HUES64 (cell line): ENCODE measurements at regions not wholly inside any gene's neighbourhood (a gene's known extent, or its start where the extent isn't known, plus 50 kb on each side); places are given as distances from the start of the nearest gene placed in this dataset.

Experiments
- H3K27ac ChIP-seq: 2 replicates; pipeline ENCODE4 v1.7.0; 2013; ENCODE audit warnings: low read depth, low read length, inconsistent platforms
- H3K27me3 ChIP-seq: 2 replicates; pipeline ENCODE4 v1.6.1; 2013; ENCODE audit warnings: mild to moderate bottlenecking, low read length; ENCODE audit not compliant: insufficient read depth
- H3K36me3 ChIP-seq: 2 replicates; pipeline ENCODE4 v1.6.1; 2013; ENCODE audit warnings: mild to moderate bottlenecking, low read length; ENCODE audit not compliant: insufficient read depth
- H3K4me1 ChIP-seq: 2 replicates; pipeline ENCODE4 v1.6.1; 2013; ENCODE audit warnings: mild to moderate bottlenecking, low read length, moderate library complexity; ENCODE audit not compliant: insufficient read depth
- H3K4me3 ChIP-seq: 2 replicates; pipeline ENCODE4 v1.5.1; 2013; ENCODE audit warnings: mild to moderate bottlenecking, low read length, moderate library complexity
- H3K9ac ChIP-seq: 2 replicates; pipeline ENCODE4 v1.6.1; 2013; ENCODE audit warnings: mild to moderate bottlenecking, low read depth, low read length
- H3K9me3 ChIP-seq: 2 replicates; pipeline ENCODE4 v1.6.1; 2013; ENCODE audit warnings: low read depth, low read length; ENCODE audit not compliant: insufficient read depth
- WGBS: fragments of 150-250, 120-280 bp; methylation state at CpG from one replicate; pipeline ENCODE4 v1.1.7; 2013; ENCODE audit warnings: missing lambda C conversion rate; 5-methylcytosine and 5-hydroxymethylcytosine counted together

DNA sequence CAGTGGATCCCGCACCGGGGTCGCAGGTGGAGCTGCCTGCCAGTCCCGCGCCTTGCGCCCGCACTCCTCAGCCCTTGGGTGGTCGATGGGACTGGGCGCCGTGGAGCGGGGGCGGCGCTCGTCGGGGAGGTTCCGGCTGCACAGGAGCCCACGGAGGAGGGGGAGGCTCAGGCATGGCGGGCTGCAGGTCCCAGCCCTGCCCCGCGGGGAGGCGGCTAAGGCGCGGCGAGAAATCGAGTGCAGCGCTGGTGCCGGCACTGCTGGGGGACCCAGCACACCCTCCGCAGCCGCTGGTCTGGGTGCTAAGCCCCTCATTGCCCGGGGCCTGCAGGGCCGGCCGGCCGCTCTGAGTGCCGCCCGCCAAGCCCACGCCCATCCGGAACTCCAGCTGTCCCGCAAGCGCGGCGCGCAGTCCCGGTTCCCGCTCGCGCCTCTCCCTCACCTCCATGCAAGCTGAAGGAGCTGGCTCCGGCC lies 120.6 kb upstream of the MEF2C start:
- 97% methylated on average over 47 of the region's 47 CpGs for WGBS
- no peak overlapping the region for H3K27ac ChIP-seq
- no peaks in the 10 kb centered on the region for H3K4me1 ChIP-seq
- no peak overlapping the region for H3K4me3 ChIP-seq
- no peak overlapping the region for H3K9ac ChIP-seq
- H3K9me3 ChIP-seq = no peaks in the 10 kb centered on the region
- H3K36me3 ChIP-seq = no peaks in the 10 kb centered on the region
- no peaks in the 10 kb centered on the region for H3K27me3 ChIP-seq

DNA sequence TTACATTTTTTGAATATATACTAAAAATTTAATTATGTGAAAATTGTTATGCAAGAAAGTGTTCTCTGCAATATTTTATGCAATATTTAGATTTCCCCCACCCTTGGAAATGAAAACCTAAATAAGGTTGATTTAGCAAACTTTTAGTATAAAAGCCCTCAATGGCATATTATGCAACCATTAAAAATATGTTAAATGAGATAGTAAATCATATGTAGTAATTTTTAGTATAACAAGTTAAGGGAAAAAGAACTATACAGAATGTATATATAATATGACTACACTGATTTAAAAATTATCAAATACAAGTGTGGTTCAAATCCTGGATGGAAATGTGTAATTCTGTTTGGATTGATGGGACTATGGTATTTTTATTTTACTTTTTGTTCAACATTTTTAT lies 116.9 kb upstream of the MEF2C start:
- Histone ChIP-seq H3K4me3 (no peak overlapping the region), H3K4me1 (no peaks in the 10 kb centered on the region), H3K27me3 (no peaks in the 10 kb centered on the region), H3K27ac (no peak overlapping the region), H3K9me3 (no peaks in the 10 kb centered on the region), H3K9ac (no peak overlapping the region), H3K36me3 (no peaks in the 10 kb centered on the region)

DNA sequence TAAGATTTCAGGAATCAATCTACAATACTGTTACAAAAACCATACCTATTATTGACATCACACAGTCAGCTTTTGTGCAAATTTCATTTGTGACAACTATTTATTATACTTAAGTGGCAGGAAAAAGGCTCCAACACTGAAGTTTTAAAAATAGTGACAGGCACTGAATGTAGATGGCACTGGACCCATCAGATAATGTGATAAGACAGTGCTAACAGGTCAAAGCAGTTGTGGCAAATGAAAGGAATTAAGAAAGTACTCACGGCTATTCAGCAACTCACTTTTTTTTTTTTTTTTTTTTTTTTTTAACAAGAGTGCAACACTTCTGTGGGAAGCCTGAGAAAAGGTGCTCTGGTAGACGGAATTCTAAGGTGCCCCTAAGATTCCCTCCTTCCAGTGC lies 115.0 kb upstream of the MEF2C start:
- Histone ChIP-seq H3K9me3 (no peaks in the 10 kb centered on the region), H3K4me1 (no peaks in the 10 kb centered on the region), H3K36me3 (no peaks in the 10 kb centered on the region), H3K27ac (no peak overlapping the region), H3K4me3 (no peak overlapping the region), H3K27me3 (no peaks in the 10 kb centered on the region), H3K9ac (no peak overlapping the region)
- no CpG with 5 or more reads among the region's 2 CpGs for WGBS

DNA sequence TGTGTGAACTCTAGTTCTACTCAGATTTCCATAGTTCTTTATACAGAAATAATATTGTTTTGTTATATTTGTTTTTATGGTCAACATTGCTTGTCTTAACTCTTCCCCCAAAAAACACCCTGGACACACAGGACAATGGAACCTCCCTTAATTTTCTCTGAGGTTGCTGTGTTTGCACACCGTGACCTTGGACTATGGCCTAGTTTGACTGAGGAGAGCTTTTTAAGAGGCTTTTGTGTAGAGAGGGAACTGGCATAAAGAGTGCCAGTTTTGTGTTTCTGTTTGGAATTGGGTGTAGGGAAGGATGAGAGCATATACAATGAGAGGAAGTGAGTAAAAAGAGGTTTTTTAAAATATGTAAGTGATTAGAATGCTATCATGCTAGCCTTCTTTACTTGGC lies 101.1 kb upstream of the MEF2C start:
- Histone ChIP-seq H3K4me1 (peaks cover 14% of the 10 kb centered on the region), H3K4me3 (no peak overlapping the region), H3K36me3 (no peaks in the 10 kb centered on the region), H3K9me3 (no peaks in the 10 kb centered on the region), H3K9ac (no peak overlapping the region), H3K27ac (no peak overlapping the region), H3K27me3 (no peaks in the 10 kb centered on the region)
- 88% methylated on average over 1 of the region's 1 CpG for WGBS

DNA sequence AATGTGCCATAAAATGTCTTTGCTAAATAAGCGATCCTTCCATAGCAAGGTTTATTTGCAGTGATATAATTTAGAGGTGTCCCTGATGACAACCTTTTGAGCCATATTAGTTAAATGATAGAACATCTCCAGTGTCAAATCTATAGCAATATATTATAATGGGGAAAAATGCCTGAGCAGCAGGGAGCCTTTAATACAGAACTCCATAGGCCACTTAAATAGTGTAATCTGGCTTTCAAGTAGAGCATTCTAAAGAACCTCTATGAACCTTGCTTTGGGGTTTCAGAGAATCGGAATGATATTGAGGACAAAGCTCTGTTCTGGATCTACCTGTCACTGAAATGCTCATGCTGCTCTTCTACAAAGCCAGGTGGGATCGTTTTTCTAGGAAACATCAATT lies 96.7 kb upstream of the MEF2C start:
- 93% methylated on average over 3 of the region's 3 CpGs for WGBS
- Histone ChIP-seq H3K27ac (no peak overlapping the region), H3K27me3 (no peaks in the 10 kb centered on the region)

DNA sequence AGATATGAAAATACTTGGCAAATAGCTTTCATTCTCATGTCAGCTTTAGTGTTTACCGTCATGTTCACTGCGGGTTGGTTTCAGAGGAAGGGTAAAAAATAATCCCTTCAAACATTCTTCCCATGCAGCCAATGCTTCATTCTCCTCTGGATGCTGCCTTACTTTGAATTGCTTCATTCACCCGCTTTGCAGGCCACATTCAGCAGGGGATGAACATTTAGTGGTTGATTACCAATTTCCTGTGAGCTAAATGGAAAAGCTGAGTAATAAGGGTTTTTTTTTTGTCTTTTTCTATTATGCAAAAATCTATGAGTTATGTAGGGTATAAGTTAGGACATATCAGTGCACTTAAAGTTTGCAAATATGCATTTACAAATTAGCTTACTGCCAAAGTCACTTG lies 96.3 kb upstream of the MEF2C start:
- H3K27ac ChIP-seq = no peak overlapping the region
- H3K27me3 ChIP-seq = no peaks in the 10 kb centered on the region
- H3K36me3 ChIP-seq = no peaks in the 10 kb centered on the region
- H3K9ac ChIP-seq = no peak overlapping the region
- no peak overlapping the region for H3K4me3 ChIP-seq
- 78% methylated on average over 3 of the region's 3 CpGs for WGBS
- H3K4me1 ChIP-seq = peaks cover 16% of the 10 kb centered on the region
- no peaks in the 10 kb centered on the region for H3K9me3 ChIP-seq

More for the DNA sequence above, 96.7 kb upstream of the MEF2C start:
- Histone ChIP-seq H3K9me3 (no peaks in the 10 kb centered on the region), H3K4me3 (no peak overlapping the region), H3K36me3 (no peaks in the 10 kb centered on the region), H3K4me1 (peaks cover 16% of the 10 kb centered on the region), H3K9ac (no peak overlapping the region)

DNA sequence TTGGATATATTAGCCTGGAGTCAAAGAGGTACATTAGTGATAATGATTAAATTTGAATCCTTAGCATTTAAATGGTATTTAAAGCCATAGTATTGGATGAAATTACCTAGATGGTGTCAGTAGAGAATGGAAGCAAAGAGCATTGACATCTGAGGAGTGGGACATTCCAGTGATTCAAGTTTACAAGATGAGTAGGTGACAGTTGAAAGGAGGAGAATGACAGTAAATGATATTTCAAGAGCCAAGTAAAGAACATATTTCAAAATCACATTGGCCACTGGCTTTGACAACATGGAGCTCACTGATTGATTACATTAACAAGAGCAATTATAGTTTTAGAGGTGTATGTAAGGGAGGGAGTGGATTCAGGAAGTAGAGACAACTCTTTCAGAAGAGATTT lies 93.9 kb upstream of the MEF2C start:
- Histone ChIP-seq H3K9me3 (no peaks in the 10 kb centered on the region), H3K4me1 (peaks cover 16% of the 10 kb centered on the region), H3K36me3 (no peaks in the 10 kb centered on the region), H3K27me3 (no peaks in the 10 kb centered on the region), H3K4me3 (no peak overlapping the region), H3K27ac (no peak overlapping the region), H3K9ac (no peak overlapping the region)

DNA sequence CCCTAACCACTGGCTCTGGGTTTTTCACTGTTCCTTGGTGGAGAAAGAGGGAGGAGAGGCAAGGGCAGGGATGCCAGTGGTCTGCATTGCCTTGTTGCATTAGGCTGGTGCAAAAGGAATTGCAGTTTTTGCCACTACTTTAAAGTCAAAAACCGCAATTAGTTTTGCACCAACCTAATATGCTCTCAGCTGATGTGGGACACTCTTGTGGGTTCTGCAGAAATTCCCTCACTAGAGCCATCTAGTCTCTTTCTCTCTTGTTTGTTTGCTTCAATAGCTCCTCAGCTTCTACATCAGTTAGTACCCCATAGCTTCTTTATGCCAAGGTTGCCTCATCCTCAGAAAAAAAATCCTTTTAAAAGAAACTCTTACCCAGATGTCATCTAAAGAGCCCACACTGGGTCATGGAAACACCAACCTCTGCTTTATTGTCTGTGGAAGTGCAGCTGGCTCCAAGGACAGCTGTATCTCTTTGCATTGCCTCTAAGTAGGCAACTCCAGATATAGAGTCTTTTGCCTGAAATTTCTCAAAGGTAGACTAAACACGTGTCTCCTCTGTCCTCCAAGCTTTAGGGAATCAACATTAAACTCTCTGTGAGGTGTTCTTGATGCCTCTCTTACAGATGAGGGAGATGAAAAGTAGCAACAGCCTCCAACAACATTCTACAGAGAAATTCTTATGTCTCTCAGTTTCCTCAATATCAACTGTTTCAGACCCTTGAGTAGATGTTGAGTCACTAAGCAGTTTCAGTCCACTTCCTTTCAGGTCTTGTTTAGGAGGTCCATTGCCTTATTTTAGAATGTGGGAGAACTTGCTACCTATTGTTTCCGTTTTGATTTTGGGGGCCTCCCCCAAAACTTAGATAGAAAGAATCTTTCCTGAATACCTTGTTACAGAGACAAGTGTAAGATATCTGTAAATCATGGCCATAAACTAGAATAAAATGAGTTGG lies 84.9 kb upstream of the MEF2C start:
- Histone ChIP-seq H3K9me3 (no peaks in the 10 kb centered on the region), H3K9ac (no peak overlapping the region), H3K27me3 (no peaks in the 10 kb centered on the region), H3K27ac (no peak overlapping the region), H3K4me3 (no peak overlapping the region), H3K36me3 (no peaks in the 10 kb centered on the region), H3K4me1 (no peaks in the 10 kb centered on the region)
- WGBS = over 99% methylated on average over 3 of the region's 3 CpGs

DNA sequence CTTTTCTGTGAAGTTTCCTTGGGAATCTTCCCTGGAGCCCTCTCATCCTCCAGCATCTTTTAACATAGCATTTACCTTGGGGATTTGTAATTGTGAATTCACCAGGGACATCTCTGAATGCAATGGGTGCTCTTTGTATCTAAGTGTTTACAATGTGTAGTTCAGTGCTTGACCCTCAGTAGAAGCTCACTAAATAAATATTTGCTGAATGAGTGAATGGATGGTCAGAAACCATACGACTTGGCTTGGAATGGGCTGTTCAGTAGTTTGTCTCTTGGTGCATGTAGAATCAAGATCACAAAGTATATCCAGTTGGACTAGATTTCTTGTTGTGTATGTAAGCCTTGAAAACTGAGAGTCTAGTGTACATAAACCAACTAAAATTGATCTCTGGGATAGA lies 81.8 kb upstream of the MEF2C start:
- 84% methylated on average over 1 of the region's 1 CpG for WGBS
- Histone ChIP-seq H3K9ac (no peak overlapping the region), H3K4me3 (no peak overlapping the region), H3K27me3 (no peaks in the 10 kb centered on the region), H3K36me3 (no peaks in the 10 kb centered on the region), H3K9me3 (no peaks in the 10 kb centered on the region), H3K27ac (no peak overlapping the region), H3K4me1 (no peaks in the 10 kb centered on the region)

DNA sequence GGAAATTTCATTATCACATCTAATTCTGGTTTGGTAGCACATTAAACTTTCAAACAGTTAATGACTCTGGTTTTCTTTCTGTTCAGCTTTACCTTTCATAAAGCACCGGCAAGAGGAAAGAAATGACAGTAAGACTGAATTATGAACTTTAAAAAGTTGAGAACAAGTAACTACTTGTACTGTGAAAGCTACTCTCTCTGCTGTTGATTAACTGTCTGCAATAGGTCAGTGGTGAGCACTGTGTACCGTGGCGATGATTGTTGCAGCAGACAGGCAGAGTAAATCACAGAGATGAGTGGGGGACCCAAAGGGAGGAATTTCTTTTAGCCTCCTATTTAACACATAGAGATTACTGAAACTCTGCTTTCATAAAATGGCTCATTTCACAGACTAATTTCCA lies 74.0 kb upstream of the MEF2C start:
- Histone ChIP-seq H3K4me1 (peaks cover 15% of the 10 kb centered on the region; the same call in 1 of the 2 replicates), H3K27me3 (no peaks in the 10 kb centered on the region), H3K36me3 (no peaks in the 10 kb centered on the region), H3K9ac (no peak overlapping the region), H3K4me3 (no peak overlapping the region), H3K27ac (no peak overlapping the region), H3K9me3 (no peaks in the 10 kb centered on the region)
- WGBS = 97% methylated on average over 3 of the region's 3 CpGs

DNA sequence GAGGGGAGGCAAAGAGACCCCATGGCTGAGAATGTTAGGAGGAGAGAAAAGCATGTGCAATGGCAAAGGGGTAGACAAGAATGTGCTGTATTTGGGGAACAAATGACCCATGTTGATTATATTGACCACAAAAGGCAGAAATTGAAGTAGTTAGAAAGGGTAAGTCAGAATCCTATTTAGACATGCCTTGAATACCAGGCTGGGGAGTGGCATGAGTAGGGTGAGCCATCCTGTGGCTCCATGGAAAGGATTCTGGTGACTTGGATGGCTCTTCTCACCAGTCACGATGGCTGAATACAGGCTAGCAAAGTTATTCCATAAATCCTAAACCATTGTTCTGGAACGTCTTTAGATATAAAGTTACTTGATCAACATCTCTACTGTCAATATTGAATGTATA lies 73.4 kb upstream of the MEF2C start:
- Histone ChIP-seq H3K36me3 (no peaks in the 10 kb centered on the region), H3K9me3 (no peaks in the 10 kb centered on the region), H3K27ac (no peak overlapping the region), H3K4me3 (no peak overlapping the region), H3K9ac (no peak overlapping the region), H3K4me1 (peaks cover 15% of the 10 kb centered on the region; the same call in 1 of the 2 replicates), H3K27me3 (no peaks in the 10 kb centered on the region)
- WGBS = 100% methylated on average over 2 of the region's 2 CpGs
